T1000 (cell line): ENCODE measurements at regions not wholly inside any gene's neighbourhood (a gene's known extent, or its start where the extent isn't known, plus 50 kb on each side); places are given as distances from the start of the nearest gene placed in this dataset.

ENCODE experiments used
- DNase-seq: peaks from one replicate; lab custom pipeline; 2025; ENCODE audit warnings: mixed read lengths; lab: John Stamatoyannopoulos, UW

DNA sequence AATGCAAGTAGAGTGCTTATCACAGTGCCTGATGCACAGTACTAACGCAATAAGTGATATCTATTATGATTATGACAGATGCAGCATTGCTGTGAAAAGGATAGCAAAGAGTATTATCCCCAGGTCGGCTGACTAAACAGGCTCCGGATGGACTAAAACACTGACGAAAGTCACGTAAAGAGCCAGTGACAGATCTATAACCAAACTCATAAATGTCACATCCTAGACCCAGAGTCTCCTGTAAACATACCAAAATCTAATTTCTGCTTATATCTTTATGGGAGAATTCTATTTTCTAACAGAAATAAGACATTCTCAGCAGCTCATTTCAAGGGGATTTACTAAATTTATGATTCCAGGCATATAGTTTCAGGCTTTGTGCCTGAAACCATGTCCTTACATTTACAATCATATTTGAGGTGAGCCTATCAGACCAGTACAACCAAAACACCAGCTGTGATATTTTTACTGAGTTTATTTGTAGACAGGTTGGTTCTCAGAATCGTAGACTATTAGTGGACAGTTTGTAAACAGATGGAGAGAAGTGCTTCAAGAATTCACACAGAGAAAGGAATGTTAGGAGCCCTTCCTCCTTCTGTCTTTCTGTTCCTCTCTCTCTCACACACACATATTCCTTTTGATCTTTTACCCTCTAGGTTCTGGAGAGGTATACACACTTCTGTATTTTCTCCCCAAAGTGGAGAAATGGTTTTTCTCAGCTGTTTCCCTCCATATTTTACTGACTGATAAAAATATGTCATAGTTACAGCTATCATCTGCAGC, 52.4 kb upstream of the WDR26 start:
- DNase-seq, result no peak

- DNase-seq, result no peak
Observed at GRCh38 chr1:224488806-224489499, 54.4 kb upstream of the WDR26 start.

- DNase-seq, result no peak
Observed at GRCh38 chr1:224489534-224490365, 55.2 kb upstream of the WDR26 start.

DNA sequence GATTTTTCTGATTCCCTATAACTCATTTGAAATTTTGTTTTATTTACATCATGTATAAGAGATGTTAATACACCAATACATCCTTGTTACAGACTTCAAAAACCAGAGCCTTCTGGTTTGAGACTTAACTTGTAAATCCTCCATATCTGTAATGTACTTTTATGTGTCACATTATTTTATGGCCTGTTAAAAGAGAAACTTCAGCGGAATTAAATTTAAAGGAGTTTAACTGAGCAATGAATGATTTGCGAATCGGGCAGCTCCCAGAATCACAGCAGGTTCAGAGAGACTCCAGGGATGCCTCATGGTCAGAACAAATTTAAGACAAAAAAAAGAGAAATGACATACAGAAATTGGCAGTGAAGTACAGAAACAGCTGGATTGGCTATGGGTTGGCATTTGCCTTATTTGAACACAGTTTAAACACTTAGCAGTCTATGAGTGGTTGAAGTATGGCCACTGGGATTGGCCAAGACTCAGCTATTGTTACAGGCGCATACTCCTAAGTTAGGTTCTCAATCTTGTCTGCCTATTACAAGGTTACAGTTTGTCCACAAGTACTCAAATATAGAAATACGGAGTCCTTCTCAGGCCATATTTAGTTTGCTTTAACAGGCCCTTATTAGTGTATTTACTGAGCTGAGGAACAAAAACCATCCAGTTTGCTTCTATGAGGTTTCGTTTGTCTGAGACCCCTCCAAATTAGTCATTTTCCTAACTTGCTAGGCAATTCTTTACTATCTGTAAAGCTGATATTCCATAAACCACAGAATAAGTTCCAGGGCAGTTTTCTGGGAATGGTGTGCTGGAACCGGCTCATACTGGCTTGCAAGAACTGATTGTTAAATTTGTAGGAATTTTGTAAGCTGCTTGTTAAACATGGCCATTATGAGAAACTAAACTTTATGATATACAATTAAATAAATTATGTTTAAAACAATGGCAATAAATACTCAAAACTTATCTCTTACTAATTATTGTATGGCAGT, 56.2 kb upstream of the WDR26 start:
- no peak for DNase-seq

GRCh38 chr1:224492015-224492414, 57.4 kb upstream of the WDR26 start:
- DNase-seq, result no peak

DNA sequence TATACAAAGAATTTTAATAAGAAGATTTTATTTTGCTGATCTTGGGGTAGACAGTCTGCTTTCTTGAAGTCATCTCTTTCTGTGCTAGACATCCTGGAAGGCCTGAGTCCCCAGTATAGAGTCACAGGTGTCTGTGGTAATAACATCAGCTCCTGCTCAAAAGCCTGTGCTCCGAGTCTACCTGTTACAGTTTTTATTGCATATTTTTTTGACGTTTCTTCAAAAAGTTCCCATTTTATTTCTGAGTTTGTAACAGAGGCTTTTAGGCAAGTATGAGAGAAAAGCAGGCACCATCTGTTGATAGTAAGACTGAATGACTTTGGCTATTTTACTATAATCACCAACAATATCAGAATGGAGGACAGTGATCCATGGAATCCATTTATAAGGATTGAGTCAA, 58.0 kb upstream of the WDR26 start:
- no peak for DNase-seq

GRCh38 chr1:224493269-224493668, 58.7 kb upstream of the WDR26 start:
- no peak for DNase-seq

- DNase-seq, result no peak
Observed at GRCh38 chr1:224494343-224494742, 59.7 kb upstream of the WDR26 start.

GRCh38 chr1:224495866-224496265, 61.3 kb upstream of the WDR26 start:
- no peak for DNase-seq

DNA sequence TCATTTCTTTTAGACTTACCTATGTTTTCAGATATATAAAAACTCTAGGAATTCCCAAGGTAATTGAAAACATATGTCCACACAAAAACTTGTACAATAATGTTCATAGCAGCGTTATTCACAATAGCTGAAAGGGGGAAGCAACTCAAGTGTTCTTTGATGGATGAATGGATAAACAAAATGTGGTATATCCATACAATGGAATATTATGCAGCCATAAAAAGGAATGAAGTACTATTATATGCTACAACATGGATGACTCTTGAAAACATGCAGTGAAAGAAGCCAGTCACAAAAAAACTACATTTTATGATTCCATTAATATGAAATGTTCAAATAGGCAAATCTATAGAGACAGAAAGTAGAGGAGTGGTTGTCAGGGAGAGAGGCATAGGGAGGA, 62.2 kb upstream of the WDR26 start:
- DNase-seq, result no peak

DNA sequence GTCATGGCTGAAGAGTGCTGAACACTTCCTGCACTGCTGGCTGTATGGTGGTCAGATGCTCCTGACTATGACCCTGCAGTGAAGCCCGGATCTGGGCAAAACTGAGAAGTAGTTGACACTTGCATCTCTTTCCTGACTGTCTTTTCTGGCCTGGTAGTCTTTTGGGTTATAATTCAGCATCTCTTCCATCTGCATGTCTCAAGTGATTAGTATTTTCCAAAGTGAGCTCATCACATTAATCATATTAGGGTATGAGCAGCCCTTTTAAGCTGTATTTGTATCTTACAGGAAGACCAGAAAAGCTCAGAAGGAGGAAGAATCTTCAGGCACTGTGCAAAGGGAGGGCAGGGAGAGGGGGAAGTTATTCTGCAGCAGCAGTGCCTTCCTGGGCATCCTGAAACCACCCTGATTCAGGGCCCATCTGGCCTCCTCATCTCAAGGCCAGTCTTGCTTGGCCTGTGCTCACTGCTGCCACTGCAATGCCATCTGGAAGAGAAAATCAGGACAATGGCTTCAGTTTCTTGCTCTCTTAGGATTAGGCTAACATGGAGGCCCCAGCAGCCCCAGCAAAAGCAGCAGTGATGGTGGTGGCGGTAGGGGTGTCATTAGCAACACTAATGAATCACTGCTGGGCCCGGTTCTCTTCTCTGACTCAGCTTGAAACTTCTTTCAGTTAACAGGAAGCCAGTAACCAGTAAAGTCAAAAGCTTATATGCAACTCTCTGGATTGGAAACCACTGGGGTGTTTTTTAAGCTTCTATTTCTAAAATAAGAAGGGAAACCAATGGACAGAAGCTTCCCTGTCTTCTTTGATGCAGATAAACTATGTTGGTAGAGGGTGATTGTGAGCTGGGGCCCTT, 63.3 kb upstream of the WDR26 start:
- DNase-seq, result peak; percentile 35

DNA sequence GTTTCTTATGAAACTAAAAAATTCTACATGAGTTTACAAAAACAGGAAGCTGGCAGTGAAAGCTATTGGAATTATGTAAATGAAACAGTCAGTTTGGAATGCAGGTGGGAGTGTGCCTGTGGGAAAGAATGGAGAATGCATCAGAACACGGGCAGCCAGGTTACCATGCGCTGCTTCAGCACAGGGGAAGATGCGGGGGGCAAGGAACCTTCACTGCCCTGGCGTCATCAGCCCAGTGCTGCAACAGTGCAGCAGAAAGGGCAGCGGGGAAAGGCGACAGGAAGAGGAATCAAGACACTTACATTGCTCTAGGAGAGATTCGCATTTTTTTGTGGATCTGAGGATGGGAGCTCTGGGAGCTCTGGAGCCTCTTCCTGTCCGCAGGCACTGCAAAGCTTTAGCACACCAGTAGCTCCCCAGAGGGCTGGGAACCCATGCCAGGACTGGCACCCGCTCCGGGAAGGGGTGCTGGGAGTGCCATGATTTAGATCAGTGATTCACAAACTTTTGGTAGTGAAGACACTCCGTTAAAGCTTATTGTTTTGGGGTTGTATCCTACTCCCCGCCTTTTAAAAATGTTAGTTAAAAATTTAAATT, 64.1 kb upstream of the WDR26 start:
- no peak for DNase-seq

DNA sequence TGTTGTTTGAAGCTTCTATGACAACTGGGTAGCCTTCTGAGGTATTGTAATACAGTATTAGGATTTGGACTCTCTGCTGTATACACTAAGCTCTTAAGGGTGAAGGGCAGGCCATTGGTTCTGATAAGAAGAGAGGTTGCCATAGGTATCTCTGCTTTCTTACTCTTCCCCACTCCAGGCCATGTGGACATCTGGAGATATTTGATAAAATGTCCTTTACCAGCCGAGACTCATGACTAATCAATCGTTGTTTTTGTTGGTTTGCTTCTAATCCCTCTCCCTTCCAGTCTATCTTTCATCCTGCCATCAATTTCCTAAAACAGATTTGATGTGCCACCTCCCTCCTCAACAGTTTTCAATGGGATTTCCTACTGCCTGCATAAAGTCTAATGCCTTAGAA, 64.6 kb upstream of the WDR26 start:
- DNase-seq, result no peak

GRCh38 chr1:224500796-224501195, 66.2 kb upstream of the WDR26 start:
- DNase-seq, result no peak

GRCh38 chr1:224501836-224502235, 67.2 kb upstream of the WDR26 start:
- DNase-seq, result no peak

- no peak for DNase-seq
Observed at GRCh38 chr1:224502459-224503160, 68.0 kb upstream of the WDR26 start.

GRCh38 chr1:224503161-224504118, 68.8 kb upstream of the WDR26 start:
- peak; percentile 69 for DNase-seq

- no peak for DNase-seq
Observed at GRCh38 chr1:224504297-224505041, 69.9 kb upstream of the WDR26 start.
